ENCODE measurements at regions not wholly inside any gene's neighbourhood (a gene's known extent, or its start where the extent isn't known, plus 50 kb on each side); places are given as distances from the start of the nearest gene placed in this dataset.

DNA sequence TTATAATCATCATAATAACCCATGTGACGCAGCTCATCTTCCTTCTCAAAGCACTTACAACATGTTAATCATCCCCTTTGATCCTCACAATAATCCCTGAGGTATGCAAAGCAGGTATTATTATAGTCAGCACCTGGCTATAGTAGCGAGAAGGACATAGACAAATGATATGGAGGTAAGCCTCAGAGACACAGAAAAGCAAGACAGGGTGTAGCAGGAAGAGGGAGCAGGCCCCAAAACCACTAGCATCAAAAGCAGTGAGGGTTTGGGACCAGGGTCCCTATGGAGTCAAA is 139.2 kb upstream of the SLC30A5 start:
- no peak for DNase-seq (ENCODE audit: low spot score in 2 of 2)
- H3K4me3 ChIP-seq (ENCODE audit: low read depth, poor library complexity, severe bottlenecking), result no peak overlapping the region
- intact Hi-C loops (cut with DNase I; ENCODE audit: low total_unique reads), result no loop called here
- TF ChIP-seq, protein P1, sequence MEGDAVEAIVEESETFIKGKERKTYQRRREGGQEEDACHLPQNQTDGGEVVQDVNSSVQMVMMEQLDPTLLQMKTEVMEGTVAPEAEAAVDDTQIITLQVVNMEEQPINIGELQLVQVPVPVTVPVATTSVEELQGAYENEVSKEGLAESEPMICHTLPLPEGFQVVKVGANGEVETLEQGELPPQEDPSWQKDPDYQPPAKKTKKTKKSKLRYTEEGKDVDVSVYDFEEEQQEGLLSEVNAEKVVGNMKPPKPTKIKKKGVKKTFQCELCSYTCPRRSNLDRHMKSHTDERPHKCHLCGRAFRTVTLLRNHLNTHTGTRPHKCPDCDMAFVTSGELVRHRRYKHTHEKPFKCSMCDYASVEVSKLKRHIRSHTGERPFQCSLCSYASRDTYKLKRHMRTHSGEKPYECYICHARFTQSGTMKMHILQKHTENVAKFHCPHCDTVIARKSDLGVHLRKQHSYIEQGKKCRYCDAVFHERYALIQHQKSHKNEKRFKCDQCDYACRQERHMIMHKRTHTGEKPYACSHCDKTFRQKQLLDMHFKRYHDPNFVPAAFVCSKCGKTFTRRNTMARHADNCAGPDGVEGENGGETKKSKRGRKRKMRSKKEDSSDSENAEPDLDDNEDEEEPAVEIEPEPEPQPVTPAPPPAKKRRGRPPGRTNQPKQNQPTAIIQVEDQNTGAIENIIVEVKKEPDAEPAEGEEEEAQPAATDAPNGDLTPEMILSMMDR (IDR thresholded peaks at IDR 0.05), result no peak
- no peak for TF ChIP-seq POLR2A (IDR thresholded peaks at IDR 0.05)
- WGBS, 2 donors, result 68 to 75% methylated on average over 2 of the region's 2 CpGs

DNA sequence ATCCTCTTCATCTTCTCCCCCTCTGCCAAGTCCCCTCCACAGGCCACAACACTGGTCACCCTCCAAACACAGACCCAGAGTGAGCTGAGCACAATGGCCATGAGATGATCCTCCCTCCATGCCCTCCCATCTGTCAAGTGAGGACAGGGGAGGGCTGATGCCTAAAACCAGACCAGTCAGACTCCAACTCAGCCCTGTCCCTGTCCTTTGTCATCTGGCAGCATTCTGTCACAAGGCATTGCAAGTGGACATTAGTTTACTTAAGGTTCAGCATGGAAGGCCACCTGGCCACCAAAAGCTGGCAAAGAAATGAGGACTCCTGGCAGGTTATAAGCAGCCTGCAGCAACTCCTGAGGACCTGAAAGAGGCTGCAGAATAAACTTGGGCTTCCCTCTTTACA is 136.2 kb upstream of the SLC30A5 start:
- no peak for DNase-seq (ENCODE audit: low spot score in 2 of 2)
- no peak overlapping the region for H3K4me3 ChIP-seq (ENCODE audit: low read depth, poor library complexity, severe bottlenecking)
- no peak for TF ChIP-seq POLR2A (IDR thresholded peaks at IDR 0.05)
- TF ChIP-seq, protein P1 (IDR thresholded peaks at IDR 0.05), result no peak
- intact Hi-C loops (cut with DNase I; ENCODE audit: low total_unique reads), result no loop called here

DNA sequence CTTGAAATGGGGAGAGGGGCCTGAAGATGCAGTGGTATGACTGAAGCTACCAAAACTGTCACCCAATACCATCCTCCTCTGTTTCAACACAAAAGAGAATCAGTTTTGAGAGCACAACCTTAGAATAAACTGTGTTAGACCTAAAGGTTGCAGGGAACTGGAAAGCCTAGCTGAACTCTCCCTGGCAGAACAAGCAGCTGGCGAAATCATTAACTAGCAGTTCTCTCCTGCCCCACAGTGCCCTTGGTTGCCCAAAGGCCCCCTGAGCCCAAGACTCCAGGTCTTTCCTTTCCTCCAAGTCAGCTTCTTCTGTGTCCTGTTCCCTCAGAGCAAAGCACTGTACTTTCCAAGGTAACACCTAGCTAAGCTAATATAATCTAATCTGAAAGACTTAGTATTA is 135.4 kb upstream of the SLC30A5 start:
- DNase-seq (ENCODE audit: low spot score in 2 of 2), result no peak
- TF ChIP-seq POLR2A (IDR thresholded peaks at IDR 0.05), result no peak
- TF ChIP-seq, protein P1 (IDR thresholded peaks at IDR 0.05), result no peak
- no peak overlapping the region for H3K4me3 ChIP-seq (ENCODE audit: low read depth, poor library complexity, severe bottlenecking)
- WGBS, 2 donors, result 95 to 100% methylated on average over 1 of the region's 1 CpG
- intact Hi-C loops (cut with DNase I; ENCODE audit: low total_unique reads), result no loop called here

DNA sequence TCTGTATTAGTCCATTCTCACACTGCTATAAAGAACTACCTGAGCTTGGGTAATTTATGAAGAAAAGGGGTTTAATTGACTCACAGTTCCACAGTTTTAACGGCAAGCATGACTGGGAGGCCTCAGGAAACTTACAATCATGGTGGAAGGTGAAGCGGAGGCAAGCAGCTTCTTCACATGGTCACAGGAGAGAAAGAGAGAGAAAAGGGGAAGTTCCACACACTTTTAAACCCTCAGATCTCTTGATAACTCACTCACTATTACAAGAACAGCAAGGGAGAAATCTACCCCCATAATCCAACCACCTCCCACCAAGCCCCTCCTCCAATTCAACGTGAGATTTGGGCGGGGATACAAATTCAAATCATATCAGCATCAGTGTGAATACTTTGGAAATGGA is 133.4 kb upstream of the SLC30A5 start:
- no peak overlapping the region for H3K4me3 ChIP-seq (ENCODE audit: low read depth, poor library complexity, severe bottlenecking)
- TF ChIP-seq, protein P1 (IDR thresholded peaks at IDR 0.05), result no peak
- no peak for TF ChIP-seq POLR2A (IDR thresholded peaks at IDR 0.05)
- intact Hi-C loops (cut with DNase I; ENCODE audit: low total_unique reads), result loop anchor here (5.0 kb wide), 1 partner anchor 673 kb away; no protein-coding TSS in a partner anchor
- WGBS, 2 donors, result 68 to 81% methylated on average over 4 of the region's 4 CpGs
- DNase-seq (ENCODE audit: low spot score in 2 of 2), result no peak

DNA sequence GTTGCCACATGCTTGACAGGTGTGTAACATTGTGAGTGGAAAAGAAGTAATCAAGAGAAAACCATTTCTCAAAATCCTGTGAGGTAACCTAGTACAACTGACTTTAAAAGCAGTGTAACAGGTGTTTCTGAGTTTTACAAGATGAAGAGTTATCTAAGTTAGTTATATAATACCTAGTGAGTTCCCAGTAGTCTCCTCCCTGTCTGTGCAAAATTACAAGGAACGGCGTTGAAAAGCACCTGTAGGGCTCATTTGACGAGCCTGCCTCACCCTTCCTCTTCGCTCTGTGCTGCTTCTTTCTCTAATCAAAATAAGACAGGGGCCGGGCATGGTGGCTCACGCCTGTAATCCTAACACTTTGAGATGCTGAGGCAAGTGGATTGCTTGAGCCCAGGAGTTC is 132.9 kb upstream of the SLC30A5 start:
- DNase-seq (ENCODE audit: low spot score in 2 of 2), result no peak
- intact Hi-C loops (cut with DNase I; ENCODE audit: low total_unique reads), result loop anchor here (5.0 kb wide), 1 partner anchor 674 kb away; no protein-coding TSS in a partner anchor
- TF ChIP-seq, protein P1 (IDR thresholded peaks at IDR 0.05), result no peak
- no peak for TF ChIP-seq POLR2A (IDR thresholded peaks at IDR 0.05)
- no peak overlapping the region for H3K4me3 ChIP-seq (ENCODE audit: low read depth, poor library complexity, severe bottlenecking)
- WGBS, 2 donors, result 62 to 75% methylated on average over 6 of the region's 6 CpGs

DNA sequence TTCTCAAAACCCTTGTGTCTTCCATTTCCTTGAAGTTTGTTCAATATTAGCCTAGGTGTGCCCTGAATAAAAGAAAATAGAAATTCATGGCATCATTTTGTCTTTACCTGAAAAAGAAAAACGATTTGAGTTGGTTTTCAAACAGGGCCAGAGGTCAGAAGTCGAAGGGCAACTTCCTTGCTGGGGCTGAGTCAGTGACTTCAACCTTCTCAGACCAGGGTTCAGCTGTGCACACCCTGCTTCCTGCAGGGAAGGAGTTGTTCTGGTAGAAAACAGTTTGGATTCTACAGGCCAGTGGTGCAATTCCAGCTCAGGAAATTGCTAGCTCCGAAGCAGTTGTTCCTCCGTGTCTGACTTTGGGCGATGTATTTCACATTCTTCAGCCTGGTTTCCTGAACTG is 132.1 kb upstream of the SLC30A5 start:
- intact Hi-C loops (cut with DNase I; ENCODE audit: low total_unique reads), result loop anchor here (5.0 kb wide), 1 partner anchor 674 kb away; no protein-coding TSS in a partner anchor
- WGBS, 2 donors, result 85 to 91% methylated on average over 5 of the region's 5 CpGs
- H3K4me3 ChIP-seq (ENCODE audit: low read depth, poor library complexity, severe bottlenecking), result no peak overlapping the region
- DNase-seq (ENCODE audit: low spot score in 2 of 2), result no peak
- TF ChIP-seq, protein P1 (IDR thresholded peaks at IDR 0.05), result no peak
- TF ChIP-seq POLR2A (IDR thresholded peaks at IDR 0.05), result no peak

Measured in lower leg skin (tissue), 4 donors.